Activated naive CD4-positive, alpha-beta T cell treated with anti-CD3 and anti-CD28 coated beads for 36 hours (primary cell): ENCODE measurements at regions not wholly inside any gene's neighbourhood (a gene's known extent, or its start where the extent isn't known, plus 50 kb on each side); places are given as distances from the start of the nearest gene placed in this dataset.

Experiments
- CTCF ChIA-PET: fragments of 350-600 bp; sonication (Branson Sonifier 250); formaldehyde crosslinking; loops from one replicate; lab custom pipeline; 2021; ENCODE audit warnings: antibody characterized with exemption; lab: Charles Lee
- DNase-seq: peaks from one replicate; pipeline ENCODE4 v3.0.0-alpha.2; 2020
- H3K27ac Mint-ChIP-seq: one replicate; pipeline ENCODE4 v1.8.0; 2021; ENCODE audit warnings: mild to moderate bottlenecking, mixed read lengths
- H3K27me3 Mint-ChIP-seq: one replicate; pipeline ENCODE4 v1.8.0; 2021; ENCODE audit warnings: low read depth, mixed read lengths
- H3K36me3 Mint-ChIP-seq: one replicate; pipeline ENCODE4 v1.8.0; 2021; ENCODE audit warnings: low read depth, mixed read lengths
- H3K4me1 Mint-ChIP-seq: one replicate; pipeline ENCODE4 v1.8.0; 2021; ENCODE audit warnings: low read depth, mixed read lengths
- H3K4me3 Mint-ChIP-seq: one replicate; pipeline ENCODE4 v1.8.0; 2021; ENCODE audit warnings: mild to moderate bottlenecking, moderate library complexity, mixed read lengths
- H3K9me3 Mint-ChIP-seq: one replicate; pipeline ENCODE4 v1.8.0; 2021; ENCODE audit warnings: mixed read lengths
- intact Hi-C: fragments of 100-400 bp; cut with micrococcal nuclease; formaldehyde crosslinking; loops from one replicate; pipeline ENCODE4 v1.15.1; 2023

DNA sequence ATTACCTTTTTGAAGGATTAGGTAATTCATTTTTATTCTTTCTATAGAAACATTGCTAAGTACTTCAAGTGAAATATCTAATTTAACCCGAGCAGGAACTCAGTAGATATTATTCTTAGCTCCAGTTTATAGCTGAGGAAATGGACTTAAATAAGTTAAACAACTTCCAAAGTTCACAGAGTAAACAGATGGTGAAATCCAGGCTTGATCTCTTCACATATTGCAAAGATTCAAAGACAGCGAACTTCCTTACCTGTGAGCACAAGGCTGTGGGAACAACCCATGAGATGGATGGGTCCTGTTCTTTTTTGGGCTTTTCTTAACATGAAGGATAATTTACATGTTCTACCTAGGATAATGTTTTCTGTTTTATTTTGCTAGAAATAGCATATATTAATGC is 439.0 kb downstream of the IRS1 start:
- Mint-ChIP-seq H3K36me3 (no peaks in the 10 kb centered on the region), H3K4me1 (no peaks in the 10 kb centered on the region), H3K27ac (no peak overlapping the region), H3K9me3 (no peaks in the 10 kb centered on the region), H3K27me3 (peaks cover 12% of the 10 kb centered on the region), H3K4me3 (no peak overlapping the region)
- CTCF ChIA-PET, result no interaction called here
- intact Hi-C loops, result no loop called here
- DNase-seq, result no peak

DNA sequence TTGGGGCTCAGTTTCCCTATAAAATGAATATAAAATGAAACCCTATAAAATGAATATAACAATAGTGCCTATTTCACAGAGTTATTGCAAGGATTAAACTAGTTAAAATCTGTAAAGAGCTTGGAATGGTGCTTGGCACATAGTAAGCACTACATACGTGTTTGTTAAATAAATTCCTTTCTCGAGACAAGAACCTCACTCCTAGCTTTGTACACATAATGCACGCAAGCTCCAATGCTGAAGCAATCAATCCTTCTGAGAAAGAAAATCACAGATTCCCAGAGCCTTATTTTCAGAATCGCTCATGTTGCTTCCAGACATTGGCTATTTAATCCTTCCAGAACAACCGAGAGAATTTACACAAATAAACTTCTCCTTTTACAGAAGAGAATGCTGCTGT is 440.9 kb downstream of the IRS1 start:
- intact Hi-C loops, result no loop called here
- Mint-ChIP-seq H3K4me1 (no peaks in the 10 kb centered on the region), H3K27me3 (peaks cover 14% of the 10 kb centered on the region), H3K36me3 (no peaks in the 10 kb centered on the region), H3K9me3 (no peaks in the 10 kb centered on the region), H3K27ac (no peak overlapping the region), H3K4me3 (no peak overlapping the region)
- no peak for DNase-seq
- CTCF ChIA-PET, result no interaction called here

DNA sequence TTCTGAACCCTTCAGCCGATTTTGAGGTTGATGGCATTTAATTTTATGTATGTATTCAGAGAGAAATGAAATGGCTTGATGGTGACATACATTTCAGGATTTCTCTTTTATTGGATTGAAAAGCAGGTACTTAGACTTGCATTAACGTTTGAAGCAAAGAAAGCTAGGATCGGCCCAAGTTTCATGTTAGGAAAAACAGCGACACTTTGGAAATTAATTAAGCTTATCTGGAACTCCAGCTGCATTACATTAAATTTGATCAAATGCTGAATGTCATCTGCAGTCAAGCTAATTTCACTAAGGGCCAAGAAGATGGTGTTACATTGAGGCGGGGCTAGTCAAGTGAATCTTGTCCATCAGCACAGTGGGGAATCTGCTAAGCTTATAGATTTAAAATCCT is 441.8 kb downstream of the IRS1 start:
- H3K36me3 Mint-ChIP-seq, result no peaks in the 10 kb centered on the region
- no peak overlapping the region for H3K4me3 Mint-ChIP-seq
- no peak for DNase-seq
- H3K9me3 Mint-ChIP-seq, result no peaks in the 10 kb centered on the region
- H3K27me3 Mint-ChIP-seq, result peaks cover 14% of the 10 kb centered on the region
- CTCF ChIA-PET, result interaction anchor here (0.5 kb wide), 1 partner anchor 585 kb away, joined by 4 read pairs; no protein-coding TSS in a partner anchor
- H3K27ac Mint-ChIP-seq, result no peak overlapping the region
- no peaks in the 10 kb centered on the region for H3K4me1 Mint-ChIP-seq
- intact Hi-C loops, result no loop called here

- no peak overlapping the region for H3K4me3 Mint-ChIP-seq
- CTCF ChIA-PET, result no interaction called here
- H3K27me3 Mint-ChIP-seq, result peaks cover 10% of the 10 kb centered on the region
- no peak overlapping the region for H3K27ac Mint-ChIP-seq
- intact Hi-C loops, result no loop called here
- H3K36me3 Mint-ChIP-seq, result no peaks in the 10 kb centered on the region
- no peaks in the 10 kb centered on the region for H3K9me3 Mint-ChIP-seq
- no peaks in the 10 kb centered on the region for H3K4me1 Mint-ChIP-seq
- DNase-seq, result no peak
Measured at GRCh38 chr2:226355600-226355999, 444.0 kb downstream of the IRS1 start.

DNA sequence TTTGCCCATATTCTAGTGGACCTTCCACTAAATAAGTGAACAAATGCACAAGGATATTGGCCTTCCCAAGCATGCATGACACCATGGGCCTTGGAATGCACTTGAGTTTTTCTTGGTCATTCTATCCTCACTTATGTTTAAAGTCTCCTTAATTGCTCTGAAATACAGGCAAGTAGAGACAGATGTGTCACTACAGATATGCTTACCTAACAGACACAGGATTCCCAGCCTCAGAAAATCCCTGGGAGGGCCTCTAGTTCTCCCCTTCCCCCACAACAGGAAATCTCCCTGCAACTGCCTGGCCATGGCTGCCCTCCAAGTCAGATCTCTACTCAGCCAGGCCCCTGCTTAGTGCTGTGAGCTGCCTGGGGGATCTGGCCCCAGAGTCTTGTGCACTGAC is 445.2 kb downstream of the IRS1 start:
- no peaks in the 10 kb centered on the region for H3K4me1 Mint-ChIP-seq
- H3K27ac Mint-ChIP-seq, result no peak overlapping the region
- intact Hi-C loops, result no loop called here
- DNase-seq, result no peak
- no peaks in the 10 kb centered on the region for H3K36me3 Mint-ChIP-seq
- CTCF ChIA-PET, result no interaction called here
- H3K27me3 Mint-ChIP-seq, result peaks cover 8% of the 10 kb centered on the region
- H3K4me3 Mint-ChIP-seq, result no peak overlapping the region
- H3K9me3 Mint-ChIP-seq, result no peaks in the 10 kb centered on the region

GRCh38 chr2:226352941-226353560 is 446.6 kb downstream of the IRS1 start:
- no peaks in the 10 kb centered on the region for H3K4me1 Mint-ChIP-seq

GRCh38 chr2:226351711-226352110 is 447.9 kb downstream of the IRS1 start:
- H3K36me3 Mint-ChIP-seq, result no peaks in the 10 kb centered on the region
- H3K27me3 Mint-ChIP-seq, result peaks cover 3% of the 10 kb centered on the region
- intact Hi-C loops, result no loop called here
- no peaks in the 10 kb centered on the region for H3K9me3 Mint-ChIP-seq
- CTCF ChIA-PET, result no interaction called here
- H3K4me1 Mint-ChIP-seq, result no peaks in the 10 kb centered on the region
- no peak for DNase-seq
- H3K27ac Mint-ChIP-seq, result no peak overlapping the region
- H3K4me3 Mint-ChIP-seq, result no peak overlapping the region

More at GRCh38 chr2:226352941-226353560, 446.6 kb downstream of the IRS1 start:
- Mint-ChIP-seq H3K4me3 (no peak overlapping the region), H3K27me3 (peaks cover 8% of the 10 kb centered on the region), H3K27ac (no peak overlapping the region), H3K36me3 (no peaks in the 10 kb centered on the region), H3K9me3 (no peaks in the 10 kb centered on the region)
- no peak for DNase-seq
- intact Hi-C loops, result no loop called here
- CTCF ChIA-PET, result interaction anchor here (1.1 kb wide), 1 partner anchor 23 kb away, joined by 4 read pairs; no protein-coding TSS in a partner anchor

DNA sequence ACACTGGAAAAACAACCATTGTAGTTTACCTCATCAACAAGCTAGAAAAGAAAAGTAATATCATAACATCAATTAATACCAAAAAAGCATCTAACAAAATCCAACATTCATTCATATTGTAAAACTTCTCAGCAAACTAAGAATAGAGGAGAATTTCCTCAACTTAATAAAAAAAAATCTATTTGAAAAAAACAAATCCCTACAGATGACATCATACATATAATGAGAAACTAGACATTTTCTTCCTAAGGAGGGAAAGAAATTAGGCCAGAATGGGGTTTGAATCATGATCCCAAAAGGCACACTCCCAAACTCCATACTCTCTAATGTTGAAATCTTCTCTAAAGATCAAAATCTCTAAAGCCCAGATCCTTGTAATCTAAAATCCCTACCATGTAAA is 460.0 kb downstream of the IRS1 start:
- H3K27me3 Mint-ChIP-seq, result no peaks in the 10 kb centered on the region
- CTCF ChIA-PET, result no interaction called here
- H3K9me3 Mint-ChIP-seq, result no peaks in the 10 kb centered on the region
- H3K4me1 Mint-ChIP-seq, result no peaks in the 10 kb centered on the region
- no peak overlapping the region for H3K27ac Mint-ChIP-seq
- intact Hi-C loops, result no loop called here
- no peak overlapping the region for H3K4me3 Mint-ChIP-seq
- no peak for DNase-seq
- H3K36me3 Mint-ChIP-seq, result no peaks in the 10 kb centered on the region

DNA sequence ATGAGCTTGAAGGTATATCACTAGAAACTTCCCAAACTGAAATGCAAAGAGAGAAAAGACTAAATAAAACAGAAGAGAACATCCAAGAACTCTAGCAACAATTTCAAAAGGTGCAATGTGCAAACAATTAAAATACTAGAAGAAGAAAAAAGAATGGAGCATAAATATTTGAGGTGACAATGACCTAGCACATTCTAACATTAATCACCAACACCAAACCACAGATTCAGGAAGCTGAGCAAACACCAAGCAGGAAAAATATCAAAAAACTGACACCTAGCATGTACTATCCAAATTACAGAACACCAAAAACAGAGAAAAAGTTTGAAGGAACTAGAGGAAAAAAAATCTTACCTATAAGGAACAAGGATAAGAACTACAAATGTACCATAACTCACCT is 460.8 kb downstream of the IRS1 start:
- intact Hi-C loops, result no loop called here
- CTCF ChIA-PET, result no interaction called here
- Mint-ChIP-seq H3K4me3 (no peak overlapping the region), H3K27ac (no peak overlapping the region), H3K4me1 (no peaks in the 10 kb centered on the region), H3K27me3 (no peaks in the 10 kb centered on the region), H3K36me3 (no peaks in the 10 kb centered on the region), H3K9me3 (no peaks in the 10 kb centered on the region)
- no peak for DNase-seq

GRCh38 chr2:226337941-226338600 is 461.5 kb downstream of the IRS1 start:
- Mint-ChIP-seq H3K36me3 (no peaks in the 10 kb centered on the region), H3K4me3 (no peak overlapping the region), H3K9me3 (no peaks in the 10 kb centered on the region), H3K27ac (no peak overlapping the region), H3K4me1 (no peaks in the 10 kb centered on the region), H3K27me3 (no peaks in the 10 kb centered on the region)
- intact Hi-C loops, result no loop called here
- no peak for DNase-seq
- CTCF ChIA-PET, result interaction anchor here (0.6 kb wide), 1 partner anchor 98 kb away, joined by 3 read pairs; no protein-coding TSS in a partner anchor

DNA sequence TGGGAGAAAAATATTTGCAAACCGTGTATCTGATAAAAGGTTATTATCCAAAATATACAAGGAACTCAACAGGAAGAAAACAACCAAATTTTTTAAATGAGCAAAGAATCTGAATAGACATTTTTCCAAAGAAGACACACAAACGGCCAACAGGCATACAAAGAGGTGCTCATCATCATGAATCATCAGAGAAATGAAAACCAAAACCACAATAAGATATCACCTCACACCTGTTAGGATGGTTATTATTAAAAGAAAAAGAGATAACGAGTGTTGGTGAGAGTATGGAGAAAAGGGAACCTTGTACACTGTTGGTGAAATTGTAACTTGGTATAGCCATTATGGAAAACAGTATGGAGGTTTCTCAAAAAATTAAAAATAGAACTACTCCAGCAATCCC is 463.3 kb downstream of the IRS1 start:
- Mint-ChIP-seq H3K36me3 (no peaks in the 10 kb centered on the region), H3K4me1 (no peaks in the 10 kb centered on the region), H3K9me3 (no peaks in the 10 kb centered on the region), H3K4me3 (no peak overlapping the region), H3K27me3 (no peaks in the 10 kb centered on the region), H3K27ac (no peak overlapping the region)
- CTCF ChIA-PET, result no interaction called here
- intact Hi-C loops, result no loop called here
- no peak for DNase-seq

DNA sequence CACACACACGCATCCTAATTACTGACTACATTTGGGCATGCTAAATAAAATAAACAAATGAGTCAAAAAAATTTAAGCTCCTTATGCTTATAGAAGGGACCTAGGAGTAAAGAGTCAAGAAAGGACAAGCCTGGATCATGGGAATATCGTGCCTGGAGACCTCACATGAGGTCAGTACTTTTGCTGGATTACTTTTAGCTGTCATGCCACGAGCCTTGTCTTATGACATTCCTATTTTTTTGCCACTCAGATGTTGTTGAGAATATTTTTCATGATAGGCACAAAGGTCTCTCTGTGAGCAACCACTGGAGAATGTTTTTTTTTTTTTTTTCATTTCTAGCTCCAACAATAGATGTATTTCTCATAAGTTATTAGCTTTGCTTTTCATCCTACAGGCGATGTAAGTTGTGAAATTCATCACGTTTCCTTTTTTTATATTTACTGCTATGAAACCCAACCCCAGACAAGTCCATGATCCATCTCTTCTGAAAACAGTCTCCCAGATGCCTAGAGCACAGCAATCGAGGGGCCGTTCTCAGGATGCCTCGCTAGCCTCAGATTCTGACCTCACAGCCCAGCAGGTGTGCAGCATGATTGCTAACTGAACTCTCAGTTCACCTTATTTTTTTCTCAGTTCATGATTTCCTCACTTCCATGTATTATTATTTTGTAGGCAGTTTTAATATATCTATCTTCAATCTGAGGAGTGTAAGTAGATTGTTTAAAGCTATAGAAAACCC is 464.5 kb downstream of the IRS1 start:
- CTCF ChIA-PET, result interaction anchor here (0.6 kb wide), 1 partner anchor 228 kb away, joined by 7 read pairs; no protein-coding TSS in a partner anchor
- H3K4me1 Mint-ChIP-seq, result no peaks in the 10 kb centered on the region
- no peaks in the 10 kb centered on the region for H3K36me3 Mint-ChIP-seq
- no peaks in the 10 kb centered on the region for H3K27me3 Mint-ChIP-seq
- no peak for DNase-seq
- H3K4me3 Mint-ChIP-seq, result no peak overlapping the region
- H3K27ac Mint-ChIP-seq, result no peak overlapping the region
- intact Hi-C loops, result no loop called here
- no peaks in the 10 kb centered on the region for H3K9me3 Mint-ChIP-seq
